Body of pancreas (tissue), 4 donors: ENCODE measurements at regions not wholly inside any gene's neighbourhood (a gene's known extent, or its start where the extent isn't known, plus 50 kb on each side); places are given as distances from the start of the nearest gene placed in this dataset.

Experiments used
- POLR2A ChIP-seq, 3 donors: fragments of 450-650 bp; IDR thresholded peaks; one replicate each; pipeline ENCODE4 v1.6.1; 2016; ENCODE audit warnings: antibody characterized with exemption in 3 of 3, mild to moderate bottlenecking in 2 of 3
- TF ChIP-seq, protein P1 (sequence below), 7 experiments: fragments of 450-650 bp in 4 of 7; fragments of 200-600 bp in 3 of 7; sonication (generic) in 3 of 7; IDR thresholded peaks; one replicate each; pipeline ENCODE4 v1.5.1; 2016 to 2019; ENCODE audit warnings: antibody characterized with exemption in 7 of 7

DNA sequence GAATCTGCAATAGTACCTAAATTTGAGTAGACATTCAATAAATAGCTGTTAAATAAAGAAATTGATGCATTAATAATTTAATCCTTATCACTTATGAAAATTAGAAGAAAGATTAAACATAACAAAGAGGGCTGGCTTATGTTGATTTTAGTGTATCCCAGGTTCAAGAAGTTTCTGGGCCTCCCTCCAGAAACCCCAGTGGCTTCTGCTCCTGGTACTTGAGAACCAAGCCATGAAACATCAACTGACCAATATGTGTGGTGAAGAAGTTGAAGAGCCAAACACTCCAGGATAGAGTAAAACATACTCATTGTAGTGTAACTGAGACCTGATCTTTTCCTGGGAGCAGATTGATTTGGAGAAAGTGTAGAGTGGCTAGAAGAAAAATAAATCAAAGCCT, 1465.7 kb upstream of the PIK3C3 start:
- TF ChIP-seq, protein P1, sequence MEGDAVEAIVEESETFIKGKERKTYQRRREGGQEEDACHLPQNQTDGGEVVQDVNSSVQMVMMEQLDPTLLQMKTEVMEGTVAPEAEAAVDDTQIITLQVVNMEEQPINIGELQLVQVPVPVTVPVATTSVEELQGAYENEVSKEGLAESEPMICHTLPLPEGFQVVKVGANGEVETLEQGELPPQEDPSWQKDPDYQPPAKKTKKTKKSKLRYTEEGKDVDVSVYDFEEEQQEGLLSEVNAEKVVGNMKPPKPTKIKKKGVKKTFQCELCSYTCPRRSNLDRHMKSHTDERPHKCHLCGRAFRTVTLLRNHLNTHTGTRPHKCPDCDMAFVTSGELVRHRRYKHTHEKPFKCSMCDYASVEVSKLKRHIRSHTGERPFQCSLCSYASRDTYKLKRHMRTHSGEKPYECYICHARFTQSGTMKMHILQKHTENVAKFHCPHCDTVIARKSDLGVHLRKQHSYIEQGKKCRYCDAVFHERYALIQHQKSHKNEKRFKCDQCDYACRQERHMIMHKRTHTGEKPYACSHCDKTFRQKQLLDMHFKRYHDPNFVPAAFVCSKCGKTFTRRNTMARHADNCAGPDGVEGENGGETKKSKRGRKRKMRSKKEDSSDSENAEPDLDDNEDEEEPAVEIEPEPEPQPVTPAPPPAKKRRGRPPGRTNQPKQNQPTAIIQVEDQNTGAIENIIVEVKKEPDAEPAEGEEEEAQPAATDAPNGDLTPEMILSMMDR (IDR thresholded peaks at IDR 0.05) = no peak
- no peak for TF ChIP-seq POLR2A (IDR thresholded peaks at IDR 0.05)
